ENCODE measurements at regions not wholly inside any gene's neighbourhood (a gene's known extent, or its start where the extent isn't known, plus 50 kb on each side); places are given as distances from the start of the nearest gene placed in this dataset.

DNA sequence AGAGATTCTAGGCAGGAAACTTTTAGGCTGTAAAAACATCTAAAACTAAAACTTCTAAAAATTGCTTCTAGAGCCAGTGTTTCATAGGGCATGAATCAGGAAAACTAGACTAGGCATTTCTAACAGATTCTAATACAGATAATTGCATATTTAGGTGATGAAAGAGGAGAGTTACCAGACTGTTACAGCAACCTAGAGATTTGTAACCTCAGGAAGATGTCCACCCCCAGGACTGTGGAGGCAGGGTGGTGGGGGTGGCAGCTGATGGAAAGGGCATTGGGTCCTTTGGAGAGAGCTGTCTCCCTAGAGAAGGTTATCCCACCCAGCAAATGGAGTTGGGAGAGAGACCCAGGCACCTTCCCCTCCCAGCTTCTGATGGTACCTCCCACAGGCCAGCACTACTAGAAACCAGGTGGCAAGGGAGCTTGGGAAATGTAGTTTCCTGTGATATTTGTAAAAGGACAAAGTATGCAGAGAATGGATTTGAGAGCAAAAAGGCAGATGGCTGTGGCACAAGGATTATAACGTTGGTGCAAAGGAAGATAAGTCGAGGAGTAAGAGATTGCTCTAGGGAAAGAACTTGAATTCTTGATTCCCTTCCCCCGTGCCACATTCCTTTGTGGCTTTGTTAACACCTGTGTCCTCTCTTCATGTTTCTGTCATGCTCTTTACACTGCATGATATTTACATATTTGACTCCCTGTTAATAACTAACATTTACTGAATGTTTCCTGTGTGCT, 75.6 kb upstream of the MGAT5 start:
- H3K27ac ChIP-seq, result no peak overlapping the region
- TF ChIP-seq, protein P1, sequence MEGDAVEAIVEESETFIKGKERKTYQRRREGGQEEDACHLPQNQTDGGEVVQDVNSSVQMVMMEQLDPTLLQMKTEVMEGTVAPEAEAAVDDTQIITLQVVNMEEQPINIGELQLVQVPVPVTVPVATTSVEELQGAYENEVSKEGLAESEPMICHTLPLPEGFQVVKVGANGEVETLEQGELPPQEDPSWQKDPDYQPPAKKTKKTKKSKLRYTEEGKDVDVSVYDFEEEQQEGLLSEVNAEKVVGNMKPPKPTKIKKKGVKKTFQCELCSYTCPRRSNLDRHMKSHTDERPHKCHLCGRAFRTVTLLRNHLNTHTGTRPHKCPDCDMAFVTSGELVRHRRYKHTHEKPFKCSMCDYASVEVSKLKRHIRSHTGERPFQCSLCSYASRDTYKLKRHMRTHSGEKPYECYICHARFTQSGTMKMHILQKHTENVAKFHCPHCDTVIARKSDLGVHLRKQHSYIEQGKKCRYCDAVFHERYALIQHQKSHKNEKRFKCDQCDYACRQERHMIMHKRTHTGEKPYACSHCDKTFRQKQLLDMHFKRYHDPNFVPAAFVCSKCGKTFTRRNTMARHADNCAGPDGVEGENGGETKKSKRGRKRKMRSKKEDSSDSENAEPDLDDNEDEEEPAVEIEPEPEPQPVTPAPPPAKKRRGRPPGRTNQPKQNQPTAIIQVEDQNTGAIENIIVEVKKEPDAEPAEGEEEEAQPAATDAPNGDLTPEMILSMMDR (IDR thresholded peaks at IDR 0.05), result no peak
- TF ChIP-seq ZFX (IDR thresholded peaks at IDR 0.05; ENCODE audit: borderline replicate concordance), result no peak

DNA sequence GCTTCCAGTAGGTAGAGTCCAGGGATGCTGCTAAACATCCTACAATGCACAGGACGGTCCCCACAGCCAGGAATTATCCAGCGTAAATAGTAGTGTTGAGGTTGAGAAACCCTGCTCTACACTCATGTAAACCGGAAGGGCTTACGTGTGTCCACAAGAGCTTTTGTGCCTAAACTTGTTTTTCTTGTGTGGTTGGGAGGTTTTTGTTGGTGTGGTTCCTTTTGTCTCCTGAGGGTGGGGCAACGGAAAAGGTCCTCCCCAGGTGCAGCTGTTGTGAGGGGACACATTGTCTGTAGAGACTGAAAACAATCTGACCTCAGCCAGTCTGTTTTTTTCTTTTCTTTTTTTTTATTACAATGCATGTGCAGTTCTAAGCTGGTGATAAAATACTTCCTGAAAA, 72.7 kb upstream of the MGAT5 start:
- no peak overlapping the region for H3K27ac ChIP-seq
- no peak for TF ChIP-seq ZFX (IDR thresholded peaks at IDR 0.05; ENCODE audit: borderline replicate concordance)
- TF ChIP-seq, protein P1 (IDR thresholded peaks at IDR 0.05), result no peak

DNA sequence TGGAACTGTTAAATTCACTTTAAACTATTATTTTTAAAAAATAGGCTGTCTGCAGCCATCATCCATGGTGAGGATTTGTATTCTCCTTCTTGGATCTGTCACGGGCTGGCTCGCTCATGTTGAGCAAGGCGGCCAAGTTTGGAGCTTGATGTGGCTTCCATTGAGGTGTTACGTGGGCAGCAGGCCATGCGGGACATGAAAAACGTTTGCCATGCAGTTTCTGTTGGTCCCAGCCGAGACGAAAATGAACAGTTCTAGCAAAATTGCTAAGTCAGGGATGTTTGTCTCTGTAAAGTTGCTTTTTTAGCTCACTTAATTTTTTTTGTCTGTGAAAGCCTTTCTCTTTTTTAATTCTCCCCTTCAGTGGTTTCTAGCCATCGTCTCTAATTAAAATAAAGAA, 70.2 kb upstream of the MGAT5 start:
- H3K27ac ChIP-seq, result no peak overlapping the region
- TF ChIP-seq ZFX (IDR thresholded peaks at IDR 0.05; ENCODE audit: borderline replicate concordance), result no peak
- TF ChIP-seq, protein P1 (IDR thresholded peaks at IDR 0.05), result no peak

DNA sequence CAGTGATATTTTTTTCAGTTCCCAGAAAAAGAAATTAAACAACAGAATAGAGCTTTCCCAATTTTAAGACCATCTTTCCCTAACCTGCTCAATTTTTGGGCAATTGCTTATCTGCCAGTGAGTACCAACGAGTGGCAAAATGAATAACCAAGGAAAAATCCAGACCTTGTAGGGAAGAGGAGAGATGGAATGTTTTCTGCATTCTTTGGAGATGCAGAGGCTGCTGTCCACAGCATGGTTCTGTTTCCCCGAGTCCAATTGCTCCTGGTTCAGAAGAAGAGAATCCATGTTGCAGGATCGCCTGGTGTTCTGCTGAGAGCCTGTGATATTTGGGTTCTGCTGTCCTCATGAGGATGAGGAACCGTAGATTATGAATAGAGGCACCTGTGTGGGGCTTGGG, 68.2 kb upstream of the MGAT5 start:
- no peak overlapping the region for H3K27ac ChIP-seq
- no peak for TF ChIP-seq ZFX (IDR thresholded peaks at IDR 0.05; ENCODE audit: borderline replicate concordance)
- TF ChIP-seq, protein P1 (IDR thresholded peaks at IDR 0.05), result no peak

DNA sequence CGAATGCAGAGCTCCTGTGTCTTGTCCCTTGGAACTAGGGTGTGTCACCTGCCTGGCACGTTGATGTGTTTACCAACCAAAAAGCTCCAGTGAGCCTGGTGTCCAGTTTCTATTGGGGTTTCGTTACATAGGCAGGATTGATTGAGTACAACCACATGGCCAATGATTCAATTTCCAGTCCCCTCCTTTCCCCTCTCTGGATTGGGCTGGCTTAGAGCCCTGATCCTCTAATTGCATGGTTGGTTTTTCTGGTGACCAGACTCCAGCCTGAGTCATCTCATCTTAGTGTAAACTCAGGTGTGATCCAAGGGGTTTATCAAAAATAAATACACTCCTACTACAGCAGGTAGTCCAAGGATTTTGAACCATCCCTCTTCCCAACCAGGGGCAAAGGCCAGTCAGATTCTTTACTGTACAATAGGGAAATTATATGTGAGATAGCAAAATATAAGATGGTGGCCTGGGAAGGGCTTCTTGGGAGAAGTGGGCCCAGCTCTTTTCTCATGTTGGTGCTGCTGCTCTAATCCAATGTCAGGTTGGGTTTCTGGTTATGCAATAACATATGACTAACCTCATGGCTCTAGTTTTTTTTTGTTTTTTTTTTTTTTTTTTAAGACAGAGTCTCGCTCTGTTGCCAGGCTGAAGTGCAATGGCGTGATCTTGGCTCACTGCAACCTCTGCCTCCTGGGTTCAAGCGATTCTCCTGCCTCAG, 64.7 kb upstream of the MGAT5 start:
- no peak overlapping the region for H3K27ac ChIP-seq
- no peak for TF ChIP-seq ZFX (IDR thresholded peaks at IDR 0.05; ENCODE audit: borderline replicate concordance)
- TF ChIP-seq, protein P1 (IDR thresholded peaks at IDR 0.05), result no peak

DNA sequence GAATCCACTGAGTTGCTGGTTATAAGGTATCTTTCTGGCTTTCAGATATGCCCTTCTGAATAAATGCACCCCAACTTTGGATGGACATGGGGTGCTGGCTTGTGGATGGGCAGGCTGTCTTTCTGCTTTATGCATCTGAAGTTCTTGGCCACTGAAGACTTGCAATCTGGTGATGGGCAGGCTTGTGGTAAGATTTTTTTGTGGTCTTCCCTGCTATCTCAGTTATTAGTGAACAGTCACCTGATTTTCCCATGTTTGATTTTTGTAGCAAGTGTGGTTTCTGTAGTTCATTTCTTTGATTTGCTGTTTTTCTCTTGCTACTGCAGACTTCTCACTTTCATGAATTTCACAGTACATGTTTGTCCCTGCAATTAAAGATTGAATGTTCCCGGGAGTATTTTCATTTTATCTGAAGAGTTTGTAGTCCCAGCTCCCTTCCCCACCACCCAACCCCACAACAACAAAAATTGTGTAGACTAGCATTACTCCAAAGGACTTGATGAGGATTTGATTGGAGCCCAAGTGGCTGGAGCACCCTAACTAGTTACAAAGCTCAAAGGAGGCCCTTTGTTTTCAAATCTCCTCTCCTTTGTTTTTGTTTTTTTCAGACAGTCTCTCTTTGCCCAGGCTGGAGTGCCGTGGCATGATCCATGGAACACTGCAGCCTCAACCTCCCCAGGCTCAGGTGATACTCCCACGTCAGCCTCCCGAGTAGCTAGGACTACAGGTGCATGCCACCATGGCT, 63.6 kb upstream of the MGAT5 start:
- TF ChIP-seq, protein P1 (IDR thresholded peaks at IDR 0.05), result no peak
- TF ChIP-seq ZFX (IDR thresholded peaks at IDR 0.05; ENCODE audit: borderline replicate concordance), result no peak
- no peak overlapping the region for H3K27ac ChIP-seq

Data from 22Rv1 (cell line).